ENCODE measurements at regions not wholly inside any gene's neighbourhood (a gene's known extent, or its start where the extent isn't known, plus 50 kb on each side); places are given as distances from the start of the nearest gene placed in this dataset.

DNA sequence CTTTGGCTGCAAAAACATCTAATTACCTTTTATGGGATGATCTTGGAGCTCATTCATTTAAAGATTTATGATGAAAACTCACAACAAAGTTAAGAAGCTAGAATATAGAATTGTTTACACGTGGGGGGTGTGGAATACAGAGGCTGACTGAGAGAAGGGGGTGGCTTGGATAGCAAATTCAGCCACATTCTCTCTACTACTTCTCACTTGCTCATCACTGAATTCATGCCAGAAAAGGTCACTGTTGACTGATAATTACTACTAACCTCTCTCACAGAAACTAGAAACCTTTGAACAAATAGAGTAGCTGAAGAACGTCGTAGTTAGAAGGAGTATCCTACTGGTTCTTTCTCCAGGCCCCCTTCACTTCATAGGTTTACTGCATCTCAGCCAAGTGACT, 808.2 kb downstream of the BRINP1 start:
- TF ChIP-seq EZH2 (IDR thresholded peaks at IDR 0.05; ENCODE audit: low read length, missing control alignments) (no peak), CTCF (conservative IDR thresholded peaks at IDR 0.05 in 1 of 2, IDR thresholded peaks at IDR 0.05 in 1 of 2; ENCODE audit: low read depth in 1 of 2, low read length in 2 of 2) (no peak)
